ENCODE measurements at regions not wholly inside any gene's neighbourhood (a gene's known extent, or its start where the extent isn't known, plus 50 kb on each side); places are given as distances from the start of the nearest gene placed in this dataset.
"Not testable (repeated sequence)": the region's sequence is repeated elsewhere in the genome, so short reads cannot be mapped to it uniquely, and the experiment has no call there.

DNA sequence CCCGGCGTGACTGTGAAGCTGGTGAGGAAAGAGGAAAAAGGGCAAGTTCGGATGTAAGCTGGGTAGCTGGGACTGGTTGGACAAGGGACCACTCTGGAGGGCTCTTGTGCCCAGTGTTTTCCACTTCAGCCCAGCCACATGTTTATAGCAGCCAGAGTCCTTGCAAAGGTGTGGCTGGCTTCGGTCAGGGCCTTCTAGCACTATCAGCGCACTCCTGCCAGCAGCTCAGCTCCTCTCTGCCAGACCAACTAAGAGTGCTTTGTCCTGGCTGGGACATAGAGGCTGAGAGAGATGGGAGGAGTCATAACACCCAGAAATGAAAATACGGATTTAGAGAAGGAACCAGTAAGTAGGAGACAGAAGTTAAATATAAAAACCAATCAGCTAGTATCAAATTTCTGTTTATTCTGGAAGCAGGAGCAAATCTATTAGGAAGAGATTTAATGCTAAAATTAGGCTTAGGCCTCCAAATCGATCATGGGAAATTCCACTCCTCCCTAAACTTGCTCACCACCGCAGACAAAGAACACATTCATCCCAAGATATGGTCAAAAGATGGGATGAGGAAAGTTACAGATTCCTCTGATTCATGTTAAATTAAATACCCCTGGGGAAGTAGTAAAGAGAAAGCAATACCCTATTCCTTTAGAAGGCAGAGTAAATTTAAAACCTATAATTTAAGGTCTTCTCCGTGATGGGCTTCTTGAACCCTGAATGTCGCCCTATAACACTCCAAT lies 135.0 kb downstream of the RALA start:
- no peak for DNase-seq

DNA sequence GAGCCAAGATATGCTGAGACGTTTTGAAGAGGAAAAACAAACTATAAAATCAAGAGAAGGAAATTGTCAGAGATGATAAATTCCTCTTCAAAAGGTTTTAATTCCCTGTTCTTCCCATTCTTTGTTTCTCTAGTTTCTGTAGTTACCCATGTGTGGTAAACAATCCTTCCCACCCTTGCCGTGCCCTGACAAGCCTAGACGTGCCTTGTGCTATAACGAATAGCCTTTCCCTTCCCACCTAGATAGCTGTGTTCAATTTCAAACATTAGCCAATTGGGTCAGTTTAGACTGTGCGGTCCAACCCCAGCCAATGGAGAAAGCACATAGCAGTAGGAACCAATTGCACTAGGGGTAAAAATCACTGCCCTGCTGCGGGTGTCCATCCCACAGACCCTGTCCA lies 138.1 kb downstream of the RALA start:
- DNase-seq, result no peak

GRCh38 chr7:39762466-39762865 lies 139.1 kb downstream of the RALA start:
- not testable (repeated sequence) for DNase-seq

- DNase-seq, result not testable (repeated sequence)
Measured at GRCh38 chr7:39762881-39763280, 139.5 kb downstream of the RALA start.

DNA sequence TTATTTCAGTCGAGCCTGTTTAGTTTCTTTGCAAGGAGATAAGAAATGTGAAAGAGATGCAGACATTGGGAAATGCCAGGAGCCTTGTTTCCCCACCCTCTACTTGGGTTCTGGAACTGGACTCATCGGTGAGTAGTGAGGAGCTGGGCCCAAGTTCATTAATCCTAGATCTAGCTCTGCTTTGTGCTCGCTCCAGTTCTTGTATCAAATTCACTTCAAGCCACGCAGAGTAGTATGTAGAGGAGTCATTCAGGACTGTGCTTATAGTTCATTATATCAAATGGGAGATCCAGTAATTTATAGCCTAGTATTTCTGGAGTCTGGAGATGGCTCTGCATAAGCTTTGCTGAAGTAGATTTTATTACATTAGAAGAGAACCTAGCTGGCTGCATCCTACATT lies 142.5 kb downstream of the RALA start:
- DNase-seq, result not testable (repeated sequence)

- DNase-seq, result not testable (repeated sequence)
Measured at GRCh38 chr7:39768439-39768838, 145.1 kb downstream of the RALA start.

DNA sequence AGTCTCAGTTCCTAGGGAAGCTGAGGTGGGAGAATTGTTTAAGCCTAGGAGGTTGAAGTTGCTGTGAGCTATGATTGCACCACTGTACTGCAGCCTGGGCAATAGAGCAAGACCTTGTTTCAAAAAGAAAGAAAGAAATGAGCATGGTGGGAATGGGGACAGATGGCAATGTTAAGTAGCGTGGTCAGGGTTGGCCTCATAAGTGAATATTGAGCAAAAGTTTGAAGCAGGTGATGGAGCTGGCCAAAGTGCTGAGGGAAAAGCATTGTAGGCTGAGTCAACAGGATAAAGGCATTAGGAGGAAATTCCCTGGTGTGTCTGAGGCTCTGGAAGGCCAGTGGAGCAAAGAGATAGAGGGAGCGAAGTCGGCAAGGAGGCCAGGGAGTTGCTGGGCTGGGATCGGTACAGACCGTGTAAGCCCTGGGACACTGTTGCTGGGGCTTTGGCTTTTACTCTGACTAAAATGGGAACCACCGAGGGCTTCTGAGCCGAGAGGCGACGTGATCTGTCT lies 151.0 kb downstream of the RALA start:
- DNase-seq, result not testable (repeated sequence)

DNA sequence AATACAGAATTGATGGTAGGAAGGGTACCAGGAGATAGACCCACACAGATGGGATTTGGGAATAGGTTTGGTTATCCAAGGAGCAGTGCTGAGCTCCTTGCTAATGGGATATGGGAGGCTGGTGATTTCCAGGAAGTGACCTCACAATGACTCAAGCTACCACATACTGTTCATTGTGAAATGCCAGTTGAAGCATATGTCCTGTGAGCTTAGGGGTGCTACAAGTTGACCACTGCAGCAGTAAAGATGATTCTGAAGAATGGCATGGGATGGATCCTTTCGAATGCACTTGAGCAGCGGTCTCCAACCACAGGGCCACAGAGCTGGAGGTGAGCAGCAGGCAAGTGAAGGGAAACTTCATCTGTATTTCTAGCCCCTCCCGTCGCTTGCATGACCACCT lies 158.2 kb downstream of the RALA start:
- not testable (repeated sequence) for DNase-seq

GRCh38 chr7:39786440-39786839 lies 163.1 kb downstream of the RALA start:
- DNase-seq, result not testable (repeated sequence)

GRCh38 chr7:39791035-39791434 lies 159.0 kb upstream of the CDK13 start:
- DNase-seq, result not testable (repeated sequence)

GRCh38 chr7:39791911-39792310 lies 158.1 kb upstream of the CDK13 start:
- DNase-seq, result not testable (repeated sequence)

DNA sequence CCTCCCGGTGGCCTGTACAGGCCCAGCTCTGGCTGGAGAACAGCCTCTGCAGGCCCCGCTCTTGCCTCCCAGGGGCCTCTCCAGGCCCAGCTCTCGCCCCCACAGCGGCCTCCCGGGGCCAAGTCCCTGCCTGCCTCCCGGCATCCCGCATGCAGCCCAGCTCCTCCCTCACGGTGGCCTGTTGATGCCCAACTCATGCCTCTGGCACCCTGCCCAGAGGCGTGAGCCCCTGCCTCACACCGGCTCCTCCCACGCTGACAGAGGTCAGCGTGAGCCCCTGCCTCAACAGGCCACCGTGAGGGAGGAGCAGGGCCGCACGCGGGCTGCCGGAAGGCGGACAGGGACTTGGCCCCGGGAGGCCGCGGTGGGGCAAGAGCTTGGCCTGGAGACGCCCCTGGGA lies 157.0 kb upstream of the CDK13 start:
- not testable (repeated sequence) for DNase-seq

DNA sequence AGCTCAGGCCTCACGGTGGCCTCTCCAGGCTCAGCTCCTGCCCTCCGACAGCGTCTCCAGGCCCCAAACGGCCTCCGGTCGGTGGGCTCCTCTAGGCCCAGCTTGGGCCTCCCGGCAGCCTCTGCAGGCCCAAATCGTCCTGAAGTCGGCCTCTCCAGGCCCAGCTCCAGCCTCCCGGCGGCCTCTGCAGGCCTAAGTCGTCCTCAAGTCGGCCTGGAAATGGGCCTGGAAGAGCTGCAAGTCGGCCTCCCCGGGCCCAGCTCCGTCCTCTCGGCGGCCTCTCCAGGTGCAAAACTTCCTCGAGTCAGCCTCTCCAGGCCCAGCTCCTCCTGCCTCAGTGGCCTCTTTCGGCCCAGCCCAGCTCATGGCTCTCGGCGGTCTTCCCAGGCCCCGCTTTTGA lies 156.2 kb upstream of the CDK13 start:
- DNase-seq, result not testable (repeated sequence)

DNA sequence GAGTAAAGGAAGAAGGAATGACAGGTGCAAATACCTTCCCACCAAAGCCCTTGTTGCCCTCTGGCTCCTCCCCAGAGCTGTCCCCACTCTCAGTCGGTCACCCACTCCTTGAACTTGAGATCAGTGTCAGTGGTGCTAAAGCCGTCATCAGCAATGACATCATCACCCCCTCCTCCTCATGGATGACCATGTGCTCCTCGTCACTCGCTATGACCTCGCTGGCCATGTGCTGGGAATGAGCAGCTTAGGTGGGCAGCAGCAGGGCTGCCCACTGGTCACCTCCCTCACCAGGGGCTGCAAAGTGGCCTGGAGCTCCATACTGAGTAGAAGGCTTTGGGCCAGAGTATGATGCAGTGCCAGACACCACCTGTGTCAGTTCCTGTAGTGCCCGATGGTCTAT lies 153.1 kb upstream of the CDK13 start:
- not testable (repeated sequence) for DNase-seq

DNA sequence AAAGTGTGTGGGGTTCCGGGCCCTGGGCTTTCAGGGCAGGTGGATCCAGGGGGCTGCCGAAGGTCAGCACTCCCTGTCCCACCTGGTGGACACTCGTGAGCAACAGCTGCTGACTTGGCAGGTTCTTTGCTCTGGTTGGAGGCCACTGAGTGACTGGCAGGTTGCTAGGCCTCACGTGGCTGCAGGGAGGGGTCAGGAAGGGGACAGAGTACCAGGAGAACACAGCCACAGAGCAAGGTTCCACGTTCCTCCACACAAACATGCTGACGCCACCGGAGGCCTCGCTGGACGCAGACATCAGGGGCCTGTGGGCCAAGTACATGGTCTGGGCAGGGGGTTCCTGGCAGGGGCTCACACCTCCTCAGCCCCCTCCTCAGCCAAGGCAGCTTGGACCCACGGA lies 152.0 kb upstream of the CDK13 start:
- not testable (repeated sequence) for DNase-seq

GRCh38 chr7:39808796-39809481 lies 141.1 kb upstream of the CDK13 start:
- no peak for DNase-seq

- no peak for DNase-seq
Measured at GRCh38 chr7:39810204-39810642, 139.8 kb upstream of the CDK13 start.

- no peak for DNase-seq
Measured at GRCh38 chr7:39810710-39811109, 139.3 kb upstream of the CDK13 start.

DNA sequence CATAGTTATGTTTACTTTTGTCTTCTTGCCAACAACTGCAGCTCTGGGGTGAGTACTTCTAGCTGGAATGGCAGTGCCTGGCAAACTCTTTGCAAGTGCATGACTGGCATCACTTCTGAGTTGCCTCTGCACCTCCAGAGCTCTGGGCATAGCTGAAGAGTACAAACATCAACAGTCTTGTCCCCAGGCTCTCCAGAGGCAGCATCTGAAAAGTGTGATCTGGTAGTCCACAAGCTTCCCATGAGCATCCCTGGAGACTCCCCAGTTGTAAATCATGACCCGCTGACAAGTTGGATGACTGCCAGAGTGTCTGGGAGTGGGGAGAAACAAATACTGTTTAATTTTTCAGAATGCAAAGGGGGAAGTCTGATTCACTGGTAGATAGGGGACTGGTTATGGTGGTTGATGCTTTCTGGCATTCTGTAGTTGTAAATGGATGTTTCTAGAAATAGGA lies 138.9 kb upstream of the CDK13 start:
- DNase-seq, result no peak

GRCh38 chr7:39816462-39817060 lies 133.5 kb upstream of the CDK13 start:
- no peak for DNase-seq

- no peak for DNase-seq
Measured at GRCh38 chr7:39819514-39819913, 130.5 kb upstream of the CDK13 start.

GRCh38 chr7:39824456-39825200 lies 125.4 kb upstream of the CDK13 start:
- DNase-seq, result no peak

Data from right lung (tissue), 2 donors.